HPDE6-E6E7 (cell line): ENCODE measurements at regions not wholly inside any gene's neighbourhood (a gene's known extent, or its start where the extent isn't known, plus 50 kb on each side); places are given as distances from the start of the nearest gene placed in this dataset.

ENCODE experiments used
- DNase-seq: peaks from one replicate; pipeline ENCODE4 v3.0.0; 2011; ENCODE audit warnings: missing footprints; ENCODE audit errors: extremely low spot score

- DNase-seq = no peak
Measured at GRCh38 chrX:22325096-22325495, 52.4 kb downstream of the CBLL2 start.

DNA sequence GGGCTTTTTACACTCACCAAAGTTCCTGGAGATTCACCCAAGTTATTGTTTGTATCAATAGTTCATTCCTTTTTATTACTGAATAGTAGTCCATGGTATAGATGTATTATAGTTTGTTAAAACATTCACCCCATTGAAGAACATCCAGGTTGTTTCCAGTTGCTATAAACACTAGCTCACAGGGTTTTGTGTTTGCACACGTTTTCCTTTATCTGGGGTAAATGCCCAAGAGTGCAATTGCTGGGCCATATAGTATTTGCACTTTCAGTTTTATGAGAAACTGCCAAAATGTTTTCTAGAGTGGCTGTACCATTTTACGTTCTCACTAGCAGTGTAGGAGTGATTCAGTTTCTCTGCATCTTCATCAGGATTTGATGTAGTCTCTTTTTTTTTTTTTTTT is 57.1 kb downstream of the CBLL2 start:
- DNase-seq = no peak

DNA sequence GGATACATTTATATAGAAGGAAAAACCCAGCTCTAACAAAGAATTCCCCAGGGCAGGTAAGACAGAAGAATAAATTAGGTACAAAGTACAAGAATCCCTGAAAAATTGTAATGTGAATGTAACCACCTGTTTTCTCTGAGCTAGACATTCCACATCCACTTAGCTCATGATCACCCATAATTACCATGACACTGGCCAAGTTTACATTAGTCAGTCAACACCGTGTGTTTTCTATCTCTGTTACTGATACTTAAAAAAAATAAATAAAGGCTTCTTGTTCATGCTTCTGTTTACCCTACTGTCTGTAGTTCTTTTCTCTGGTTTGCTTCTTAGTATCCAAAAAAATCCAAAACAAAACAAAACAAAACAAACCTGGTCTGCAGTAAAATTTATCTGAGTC is 66.0 kb downstream of the CBLL2 start:
- no peak for DNase-seq

DNA sequence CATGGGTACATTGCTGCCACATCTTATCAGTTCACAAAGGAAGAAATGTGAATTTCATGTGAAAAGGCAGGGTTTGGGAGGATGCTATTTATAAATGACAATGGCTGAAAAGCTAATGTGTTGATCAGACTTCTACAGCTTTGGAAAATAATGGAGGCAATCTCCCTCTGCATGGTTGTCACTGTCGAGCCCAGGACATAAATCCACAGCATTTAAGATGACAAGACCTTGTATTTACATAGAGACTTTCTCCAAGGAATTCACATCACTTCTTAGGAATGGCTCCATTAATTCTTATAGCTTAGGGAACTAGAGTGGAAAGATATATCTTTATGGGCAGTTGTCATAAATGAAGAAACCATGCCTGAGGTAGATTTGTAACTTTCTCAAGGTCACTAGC is 66.7 kb downstream of the CBLL2 start:
- no peak for DNase-seq

DNA sequence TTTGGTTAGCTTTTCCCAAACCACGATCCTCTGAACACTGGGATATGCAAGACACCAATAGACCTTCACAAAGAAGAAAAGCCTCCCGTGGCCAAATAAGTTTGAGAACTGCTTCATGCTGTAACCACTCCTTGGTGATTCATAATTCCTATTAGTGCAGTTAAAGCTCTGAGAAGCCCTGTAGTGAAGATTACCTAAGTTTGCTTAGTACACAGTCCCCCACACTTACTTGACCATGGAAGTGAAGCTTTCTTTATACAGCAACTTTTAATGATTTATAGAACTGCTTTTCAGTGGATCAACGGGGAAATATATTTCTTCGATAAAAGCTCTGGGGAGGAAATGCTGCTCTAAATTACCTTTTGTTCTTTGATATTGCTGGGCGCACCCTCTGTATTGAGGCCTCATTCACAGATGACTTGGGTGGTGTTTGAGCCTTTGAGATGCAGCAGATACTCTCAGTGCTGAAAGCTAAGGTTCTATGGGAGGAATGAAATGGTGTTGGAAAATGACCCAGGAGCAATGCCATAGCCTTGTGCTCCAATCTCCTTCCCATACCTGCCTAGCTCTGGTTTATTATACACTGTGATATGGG is 67.4 kb downstream of the CBLL2 start:
- DNase-seq = no peak

GRCh38 chrX:22343192-22343591 is 70.5 kb downstream of the CBLL2 start:
- DNase-seq = no peak

DNA sequence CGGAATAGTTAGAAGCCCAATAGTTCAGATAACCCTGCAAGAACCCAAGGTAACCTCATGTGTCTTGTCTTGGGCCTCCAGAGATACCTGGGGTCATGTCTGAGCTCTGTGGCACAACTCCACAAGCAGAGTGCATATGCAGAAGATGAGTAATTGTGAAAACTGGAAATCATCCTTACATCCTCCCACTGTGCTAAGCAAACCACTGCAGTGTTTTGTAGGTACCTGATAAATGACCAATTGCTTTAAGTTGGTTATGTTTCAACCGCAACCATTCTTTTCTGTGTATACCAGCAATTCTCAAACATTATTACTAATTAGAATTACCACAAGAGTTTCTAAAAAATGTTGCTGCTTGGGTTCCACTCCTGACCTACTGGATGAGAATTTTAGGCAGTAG is 73.2 kb downstream of the CBLL2 start:
- DNase-seq = no peak

DNA sequence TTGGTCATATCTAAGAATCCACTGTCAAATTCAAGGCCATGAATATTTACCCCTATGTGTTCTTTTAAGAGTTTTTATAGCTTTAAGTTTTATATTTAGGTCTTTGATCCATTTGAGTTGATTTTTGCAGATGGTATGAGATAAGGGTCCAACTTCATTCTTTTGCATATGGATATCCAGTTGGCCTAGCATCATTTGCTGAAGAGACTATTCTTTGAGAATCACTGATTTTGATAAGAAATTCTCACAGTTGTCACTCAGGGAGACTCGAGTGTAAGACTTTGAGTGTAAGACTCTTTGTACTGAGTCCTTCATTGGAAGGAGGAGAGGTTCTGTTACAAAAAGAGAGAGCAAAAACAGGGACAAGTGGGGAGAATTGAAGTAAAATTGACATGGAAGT is 74.8 kb downstream of the CBLL2 start:
- no peak for DNase-seq

DNA sequence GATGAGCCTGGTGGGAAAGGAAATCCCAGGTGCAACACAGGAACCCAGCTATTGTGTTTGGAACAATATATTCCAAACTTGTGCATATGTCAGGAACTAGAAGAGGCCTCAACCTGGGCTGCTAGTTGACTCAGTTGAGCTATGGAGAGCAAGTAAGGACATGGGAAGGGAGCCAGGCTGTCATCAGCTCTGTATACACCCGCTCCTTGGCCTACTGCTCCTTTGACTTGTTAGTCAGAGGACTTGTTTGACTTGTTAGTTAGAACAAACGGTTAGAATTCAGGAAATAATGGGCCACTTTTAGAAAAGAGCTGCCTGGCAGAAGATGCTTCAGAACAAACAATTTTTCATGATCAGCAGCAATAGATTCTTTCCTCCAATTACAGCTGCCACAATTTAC is 76.4 kb downstream of the CBLL2 start:
- peak; percentile 12 for DNase-seq

DNA sequence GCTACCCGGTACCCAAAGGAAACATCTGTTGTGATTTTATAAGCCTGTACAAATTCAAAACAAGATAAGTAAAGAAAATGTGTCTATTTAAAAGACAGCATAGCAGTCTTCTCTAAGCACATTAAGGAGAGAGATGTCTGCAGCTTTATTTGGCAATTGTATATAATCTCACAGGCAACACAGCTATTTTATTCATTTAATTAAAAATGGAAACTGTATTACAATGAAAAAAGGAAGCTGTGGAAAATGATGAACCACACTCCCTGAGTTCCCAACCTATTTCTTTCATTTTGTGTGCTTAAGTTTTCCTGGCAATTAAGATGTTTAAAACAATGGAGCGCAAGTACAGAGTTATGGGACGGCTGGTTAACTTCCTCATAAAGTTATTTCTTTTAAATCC is 78.4 kb downstream of the CBLL2 start:
- no peak for DNase-seq

GRCh38 chrX:22351966-22352365 is 79.3 kb downstream of the CBLL2 start:
- DNase-seq = no peak

GRCh38 chrX:22357621-22358020 is 84.9 kb downstream of the CBLL2 start:
- no peak for DNase-seq

DNA sequence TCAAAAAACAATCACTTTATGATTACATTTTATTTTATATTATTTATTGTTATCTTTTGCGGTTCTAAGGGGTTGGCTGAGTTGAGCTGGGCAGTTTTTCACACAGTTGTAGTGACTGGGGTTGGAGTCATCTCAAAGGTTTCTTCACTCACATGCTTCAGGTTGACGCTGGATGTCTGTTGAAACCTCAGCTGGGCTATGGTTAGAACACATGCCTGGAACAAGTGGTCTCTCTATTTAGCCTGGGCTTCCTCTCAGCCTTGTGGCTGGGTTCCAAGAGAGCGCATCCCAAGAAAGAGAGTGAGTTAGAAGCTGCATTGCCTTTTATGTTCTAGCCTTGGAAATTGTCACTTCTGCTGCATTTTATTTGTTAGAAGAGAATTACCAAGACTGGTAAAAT is 87.4 kb downstream of the CBLL2 start:
- DNase-seq = no peak

DNA sequence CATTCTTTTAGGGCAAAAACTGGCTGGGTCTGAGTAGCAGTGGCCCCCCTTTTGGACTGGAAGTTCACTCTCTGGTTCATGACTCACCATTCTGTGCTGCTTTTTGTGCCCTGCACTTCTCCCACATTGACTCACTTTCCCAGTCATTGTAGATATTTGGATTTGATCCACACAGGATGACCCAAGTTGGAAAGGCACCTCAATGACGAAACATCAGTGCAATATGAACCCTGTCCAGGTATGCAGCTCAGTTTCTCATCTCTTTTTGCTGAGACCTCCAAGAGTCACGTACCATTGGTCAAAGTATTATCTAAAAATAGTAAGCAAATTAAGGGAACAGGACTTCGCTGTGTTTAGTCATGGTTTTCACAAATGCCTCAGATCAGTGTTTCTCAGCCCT is 92.7 kb downstream of the CBLL2 start:
- peak; percentile 73 for DNase-seq

GRCh38 chrX:22366166-22366702 is 93.5 kb downstream of the CBLL2 start:
- no peak for DNase-seq

DNA sequence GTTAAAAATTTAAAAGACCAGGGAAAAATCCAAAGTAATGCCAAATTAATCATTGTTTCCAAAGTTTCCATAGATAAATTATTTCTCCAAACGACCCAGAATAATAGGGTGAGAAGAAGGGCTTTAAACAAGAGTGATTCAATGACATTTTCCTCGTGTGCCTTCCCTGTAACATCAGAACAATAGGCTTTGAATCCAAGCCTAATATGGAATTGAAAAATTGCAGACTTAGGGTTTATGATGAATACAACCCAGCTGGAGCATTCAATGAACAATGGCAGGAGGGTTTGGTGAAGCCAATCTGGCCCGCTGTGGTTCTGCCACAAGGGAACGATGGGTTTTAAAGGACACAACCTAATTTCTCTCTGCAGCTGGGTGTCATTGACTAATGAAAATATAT is 94.2 kb downstream of the CBLL2 start:
- DNase-seq = no peak

GRCh38 chrX:22373094-22373493 is 100.4 kb downstream of the CBLL2 start:
- DNase-seq = no peak

DNA sequence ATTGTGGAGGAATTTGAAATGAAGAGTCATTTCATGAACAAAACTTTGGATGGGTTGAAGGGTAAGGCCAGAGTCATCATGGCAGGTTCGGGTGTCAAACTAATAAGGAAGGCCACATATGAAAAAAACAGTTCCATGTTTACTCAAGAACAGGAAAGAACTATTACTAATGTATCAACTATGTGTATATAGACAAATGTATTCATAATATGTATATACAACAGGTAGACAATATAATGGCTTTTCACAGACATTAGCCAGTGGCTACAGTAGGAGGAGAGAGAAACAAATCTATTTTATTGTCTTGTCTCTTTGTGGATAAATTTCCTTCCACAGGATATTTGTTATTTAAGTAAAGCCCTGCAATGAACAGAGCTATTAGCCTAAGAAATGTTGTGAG is 101.1 kb downstream of the CBLL2 start:
- no peak for DNase-seq

DNA sequence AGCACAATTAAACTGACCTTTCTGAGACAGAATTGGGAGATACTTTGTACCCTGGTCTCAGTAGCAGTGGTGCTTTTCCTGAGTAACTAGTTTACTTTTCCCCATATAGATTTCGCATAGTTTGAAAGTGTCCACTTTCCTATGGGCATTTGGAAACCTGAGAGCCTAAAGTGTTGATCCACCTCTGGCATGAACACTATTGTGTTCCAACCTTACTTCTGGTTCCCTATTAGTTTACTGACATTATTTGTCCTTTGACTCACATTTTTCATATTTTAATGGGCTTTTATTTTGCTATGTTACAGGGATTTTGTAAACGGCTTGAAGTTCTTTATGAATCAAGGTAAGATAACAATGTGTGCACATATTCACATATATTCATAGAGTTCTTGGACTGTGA is 103.7 kb downstream of the CBLL2 start:
- DNase-seq = no peak

DNA sequence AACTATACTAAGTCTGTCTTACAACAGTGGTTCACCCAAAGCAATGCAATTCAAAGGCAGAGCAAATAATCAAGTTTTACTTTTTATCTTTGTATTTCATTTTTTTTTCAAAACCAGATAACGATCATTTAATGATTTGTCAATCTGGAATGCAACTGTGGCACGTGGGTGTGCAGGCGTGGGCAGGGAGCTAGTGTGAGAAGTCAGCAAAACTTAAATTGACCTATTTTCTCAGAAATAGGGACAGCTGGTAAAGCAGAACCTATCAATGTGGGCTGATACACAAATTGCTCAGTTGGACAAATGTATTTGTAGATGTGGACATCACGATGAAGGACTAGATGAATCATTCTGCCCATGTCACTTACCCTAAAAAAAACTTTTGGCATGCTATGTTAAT is 105.6 kb downstream of the CBLL2 start:
- no peak for DNase-seq

DNA sequence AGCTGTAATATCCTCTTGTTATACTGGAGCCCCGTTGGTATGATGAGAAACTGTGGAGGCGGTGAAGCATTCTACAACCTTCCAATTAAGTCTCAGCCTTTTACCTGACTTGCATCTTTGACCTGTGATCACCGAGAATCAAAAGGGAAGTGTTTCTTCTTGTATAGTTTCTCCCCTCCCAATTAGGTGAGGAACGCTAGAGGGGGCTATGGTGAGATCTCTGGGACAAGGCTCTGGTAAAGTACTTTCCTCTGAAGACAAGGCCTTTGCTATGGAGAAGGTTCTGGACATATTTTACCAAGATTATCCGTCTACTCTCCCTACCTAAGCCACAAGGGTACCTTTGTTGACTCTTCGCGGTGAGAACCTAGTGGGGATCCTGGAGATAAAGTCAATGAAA is 111.3 kb downstream of the CBLL2 start:
- DNase-seq = no peak

DNA sequence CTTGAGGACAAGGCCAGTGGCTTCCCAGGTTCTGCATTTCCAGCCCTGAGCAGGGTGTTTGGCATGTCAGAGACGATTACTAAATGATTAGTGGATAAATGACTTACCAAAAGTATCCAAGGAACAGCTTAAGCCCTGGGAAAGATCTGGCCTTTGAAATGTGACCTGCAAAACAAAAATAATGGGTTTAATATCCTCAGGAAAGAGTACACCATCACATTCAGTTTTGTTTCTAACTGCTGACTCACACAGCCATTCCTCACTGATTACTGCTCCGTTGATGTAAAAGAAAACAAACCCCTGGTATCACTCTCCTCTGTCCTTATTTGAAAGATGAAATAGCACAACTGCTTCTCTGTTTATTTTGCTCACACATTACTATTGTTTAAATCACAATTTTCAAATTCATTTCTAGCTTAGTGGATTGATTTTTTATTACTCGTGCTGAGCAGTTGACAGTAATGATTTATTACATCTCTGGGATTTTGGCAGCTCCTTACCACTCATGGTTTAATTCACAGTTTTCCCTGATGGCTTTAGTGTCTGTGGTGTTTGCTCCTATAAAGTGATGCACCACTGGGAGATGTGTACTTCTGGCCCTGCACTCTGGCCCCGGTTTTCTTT is 117.0 kb downstream of the CBLL2 start:
- peak; percentile 36 for DNase-seq

GRCh38 chrX:22392133-22392948 is 119.6 kb downstream of the CBLL2 start:
- no peak for DNase-seq
